Lung (tissue), 11 donors: ENCODE measurements at regions not wholly inside any gene's neighbourhood (a gene's known extent, or its start where the extent isn't known, plus 50 kb on each side); places are given as distances from the start of the nearest gene placed in this dataset.

Experiments used
- ATAC-seq: fragments of 200-7000 bp; cut with Tn5 transposase; one replicate; pipeline ENCODE4 v1.9.1; 2020; ENCODE audit warnings: moderate number of reproducible peaks; ENCODE audit not compliant: insufficient read depth, low FRiP score
- DNase-seq, 3 donors: peaks; one replicate each; pipeline ENCODE4 v3.0.0-alpha.2; 2013 to 2017
- H3K27ac ChIP-seq, 2 donors: one replicate each; pipeline ENCODE4 v1.5.1; 2013; ENCODE audit warnings: mild to moderate bottlenecking in 2 of 2, moderate library complexity in 2 of 2, control low read depth in 1 of 2, inconsistent platforms in 1 of 2, low read depth in 1 of 2, low read length in 1 of 2
- H3K27me3 ChIP-seq, 3 donors: one replicate each; pipeline ENCODE4 v1.5.1; 2013; ENCODE audit warnings: low read length in 2 of 3; ENCODE audit not compliant: control insufficient read depth in 3 of 3, insufficient read depth in 3 of 3
- H3K36me3 ChIP-seq, 4 donors: one replicate each; pipeline ENCODE4 v1.5.1; 2013; ENCODE audit warnings: low read length in 4 of 4, mild to moderate bottlenecking in 1 of 4, moderate library complexity in 1 of 4; ENCODE audit not compliant: control insufficient read depth in 4 of 4, insufficient read depth in 4 of 4
- H3K4me1 ChIP-seq, 5 donors: one replicate each; pipeline ENCODE4 v1.5.1; 2013; ENCODE audit warnings: low read length in 5 of 5, mild to moderate bottlenecking in 2 of 5, moderate library complexity in 1 of 5; ENCODE audit not compliant: control insufficient read depth in 5 of 5, insufficient read depth in 5 of 5
- H3K4me3 ChIP-seq: one replicate; pipeline ENCODE4 v1.5.1; 2013; ENCODE audit warnings: mild to moderate bottlenecking, control low read depth, moderate library complexity
- H3K9ac ChIP-seq, 2 donors: one replicate each; pipeline ENCODE4 v1.5.1; 2013; ENCODE audit warnings: low read length in 2 of 2, control low read depth in 1 of 2; ENCODE audit not compliant: insufficient read depth in 1 of 2
- H3K9me3 ChIP-seq, 4 donors: one replicate each; pipeline ENCODE4 v1.5.1; 2013; ENCODE audit warnings: low read length in 3 of 4, mild to moderate bottlenecking in 1 of 4, moderate library complexity in 1 of 4; ENCODE audit not compliant: control insufficient read depth in 4 of 4, insufficient read depth in 3 of 4
- WGBS, 2 donors: extraction: QIAGEN DNeasy Blood & Tissue Kit; methylation state at CpG; one replicate each; pipeline ENCODE4 v1.1.7; 2013; 5-methylcytosine and 5-hydroxymethylcytosine counted together
- TF ChIP-seq, protein P1 (sequence below): IDR thresholded peaks from 2 replicates; pipeline ENCODE4 v1.5.1; 2012; ENCODE audit warnings: mild to moderate bottlenecking; ENCODE audit errors: control extremely low read depth, extremely low read depth
- donor health status: control.
- donor health status: control.
- donor health status: Bipolar disorder and iron deficiency.
- donor health status: healthy.
- donor health status: DM: yes; HTN: yes; CAD: no.

DNA sequence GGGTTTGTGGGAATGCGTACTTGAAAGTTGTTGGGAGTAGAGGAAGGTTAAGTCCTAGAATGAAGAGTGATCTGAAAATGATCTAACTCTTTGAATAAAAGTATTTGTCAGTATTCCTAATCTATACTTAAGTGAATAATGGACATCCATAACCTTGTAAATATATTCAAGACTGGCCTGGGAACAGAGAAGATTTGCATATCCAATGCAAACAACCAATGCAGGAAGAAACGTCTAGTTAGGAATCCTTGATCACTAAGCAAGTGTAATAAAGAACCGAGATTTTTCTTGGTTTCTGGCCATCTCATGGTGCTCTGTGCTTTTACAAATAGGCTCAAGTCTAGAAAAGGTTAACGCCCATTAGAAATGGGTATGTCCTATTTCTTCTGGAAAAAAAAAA lies 157.1 kb downstream of the RAB11FIP2 start:
- H3K9ac ChIP-seq: no peak overlapping the region
- DNase-seq (no peak), ATAC-seq (no peak)
- H3K27me3 ChIP-seq: peaks cover 0 to 6% (median 0%) of the 10 kb centered on the region in 3 donors
- H3K36me3 ChIP-seq: no peaks in the 10 kb centered on the region
- H3K4me3 ChIP-seq: no peak overlapping the region
- peaks cover 0 to 2% (median 0%) of the 10 kb centered on the region in 4 donors for H3K9me3 ChIP-seq
- TF ChIP-seq, protein P1, sequence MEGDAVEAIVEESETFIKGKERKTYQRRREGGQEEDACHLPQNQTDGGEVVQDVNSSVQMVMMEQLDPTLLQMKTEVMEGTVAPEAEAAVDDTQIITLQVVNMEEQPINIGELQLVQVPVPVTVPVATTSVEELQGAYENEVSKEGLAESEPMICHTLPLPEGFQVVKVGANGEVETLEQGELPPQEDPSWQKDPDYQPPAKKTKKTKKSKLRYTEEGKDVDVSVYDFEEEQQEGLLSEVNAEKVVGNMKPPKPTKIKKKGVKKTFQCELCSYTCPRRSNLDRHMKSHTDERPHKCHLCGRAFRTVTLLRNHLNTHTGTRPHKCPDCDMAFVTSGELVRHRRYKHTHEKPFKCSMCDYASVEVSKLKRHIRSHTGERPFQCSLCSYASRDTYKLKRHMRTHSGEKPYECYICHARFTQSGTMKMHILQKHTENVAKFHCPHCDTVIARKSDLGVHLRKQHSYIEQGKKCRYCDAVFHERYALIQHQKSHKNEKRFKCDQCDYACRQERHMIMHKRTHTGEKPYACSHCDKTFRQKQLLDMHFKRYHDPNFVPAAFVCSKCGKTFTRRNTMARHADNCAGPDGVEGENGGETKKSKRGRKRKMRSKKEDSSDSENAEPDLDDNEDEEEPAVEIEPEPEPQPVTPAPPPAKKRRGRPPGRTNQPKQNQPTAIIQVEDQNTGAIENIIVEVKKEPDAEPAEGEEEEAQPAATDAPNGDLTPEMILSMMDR: no peak
- no peak overlapping the region for H3K27ac ChIP-seq
- H3K4me1 ChIP-seq: no peaks in the 10 kb centered on the region
- WGBS, 2 donors: 79 to 87% methylated on average over 4 of the region's 4 CpGs

DNA sequence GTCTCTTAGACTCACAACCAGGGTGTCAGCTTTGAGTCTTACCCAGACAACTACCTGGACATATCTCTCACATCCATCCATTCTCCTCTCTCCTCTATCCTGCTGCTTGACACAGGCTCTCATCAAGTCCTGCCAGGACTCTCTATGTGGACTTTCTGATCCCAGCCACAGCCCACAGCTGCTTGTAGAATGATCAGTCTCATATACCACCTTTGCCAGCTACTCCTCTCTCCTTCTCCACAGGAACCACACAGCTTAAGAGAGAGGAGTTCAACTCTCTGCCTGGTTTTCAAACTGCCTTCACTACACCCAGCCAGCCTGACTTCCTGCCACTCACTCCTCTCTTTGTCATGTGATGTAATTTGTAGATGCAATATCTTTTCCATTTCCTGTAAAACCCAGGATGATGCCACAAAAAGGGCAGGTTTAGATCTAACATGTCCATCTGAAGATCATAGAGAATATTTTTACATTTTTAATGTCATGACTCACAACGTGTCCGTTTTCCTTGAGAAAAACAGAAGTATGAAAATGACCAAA lies 154.0 kb downstream of the RAB11FIP2 start:
- Histone ChIP-seq H3K4me1 (no peaks in the 10 kb centered on the region), H3K36me3 (no peaks in the 10 kb centered on the region), H3K9me3 (peaks cover 0 to 2% (median 0%) of the 10 kb centered on the region in 4 donors), H3K4me3 (no peak overlapping the region), H3K27ac (no peak overlapping the region), H3K27me3 (peaks cover 0 to 6% (median 0%) of the 10 kb centered on the region in 3 donors), H3K9ac (no peak overlapping the region)
- TF ChIP-seq, protein P1: no peak
- 75 to 81% methylated on average over 2 of the region's 2 CpGs for WGBS, 2 donors
- DNase-seq (no peak), ATAC-seq (no peak)

DNA sequence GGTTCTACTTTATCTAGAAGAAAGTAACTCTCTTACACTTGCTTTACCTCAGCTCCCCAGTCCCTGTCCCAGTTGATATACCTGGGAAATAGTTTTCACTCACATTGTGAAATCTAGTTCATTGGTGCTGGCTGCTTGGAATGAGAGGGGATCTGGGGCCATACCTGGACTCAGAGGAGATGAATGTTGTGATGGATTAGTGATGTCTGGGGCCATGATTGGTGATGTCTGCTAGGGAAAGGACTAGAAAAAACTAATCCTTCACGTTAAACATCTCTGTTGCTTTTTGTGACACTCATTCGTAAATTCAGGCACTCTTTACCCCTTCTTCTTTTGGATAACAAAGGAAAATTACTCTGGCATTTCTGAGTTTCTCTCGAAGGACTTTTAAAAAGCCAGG lies 152.4 kb downstream of the RAB11FIP2 start:
- TF ChIP-seq, protein P1: no peak
- ATAC-seq: no peak

DNA sequence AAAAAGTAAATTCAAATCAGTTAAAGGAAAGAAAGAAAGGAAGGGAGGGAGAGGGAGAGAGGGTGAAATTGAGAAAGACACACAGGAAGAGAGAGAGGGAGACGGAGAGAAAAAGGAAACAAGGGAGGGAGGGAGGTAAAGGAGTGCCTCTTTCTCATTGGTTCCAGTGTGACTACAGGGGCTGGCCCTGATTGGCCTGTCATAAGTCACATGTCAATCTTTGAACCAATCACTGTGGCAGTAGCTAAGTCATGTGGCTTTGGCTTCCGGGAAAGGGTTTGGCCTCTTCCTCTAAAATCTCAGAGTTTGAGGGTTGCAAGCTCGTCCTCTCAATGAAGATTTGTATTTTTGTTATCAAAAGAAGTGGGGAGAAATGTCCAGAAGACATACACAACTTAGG lies 150.2 kb downstream of the RAB11FIP2 start:
- H3K4me3 ChIP-seq: no peak overlapping the region
- 69 to 70% methylated on average over 3 of the region's 3 CpGs for WGBS, 2 donors
- H3K9ac ChIP-seq: no peak overlapping the region
- no peak overlapping the region for H3K27ac ChIP-seq
- peaks cover 0 to 1% (median 0%) of the 10 kb centered on the region in 4 donors for H3K9me3 ChIP-seq
- no peak for DNase-seq
- H3K4me1 ChIP-seq: no peaks in the 10 kb centered on the region
- ATAC-seq: no peak
- TF ChIP-seq, protein P1: no peak
- no peaks in the 10 kb centered on the region for H3K36me3 ChIP-seq
- peaks cover 0 to 2% (median 0%) of the 10 kb centered on the region in 3 donors for H3K27me3 ChIP-seq

More for the DNA sequence above, 152.4 kb downstream of the RAB11FIP2 start:
- 62 to 68% methylated on average over 3 of the region's 3 CpGs for WGBS, 2 donors
- Histone ChIP-seq H3K4me3 (no peak overlapping the region), H3K36me3 (no peaks in the 10 kb centered on the region), H3K9me3 (no peaks in the 10 kb centered on the region), H3K27ac (no peak overlapping the region), H3K27me3 (peaks cover 0 to 2% (median 0%) of the 10 kb centered on the region in 3 donors), H3K9ac (no peak overlapping the region), H3K4me1 (no peaks in the 10 kb centered on the region)
- DNase-seq: no peak
